ENCODE measurements at regions not wholly inside any gene's neighbourhood (a gene's known extent, or its start where the extent isn't known, plus 50 kb on each side); places are given as distances from the start of the nearest gene placed in this dataset.
"Not testable (repeated sequence)": the region's sequence is repeated elsewhere in the genome, so short reads cannot be mapped to it uniquely, and the experiment has no call there.

DNA sequence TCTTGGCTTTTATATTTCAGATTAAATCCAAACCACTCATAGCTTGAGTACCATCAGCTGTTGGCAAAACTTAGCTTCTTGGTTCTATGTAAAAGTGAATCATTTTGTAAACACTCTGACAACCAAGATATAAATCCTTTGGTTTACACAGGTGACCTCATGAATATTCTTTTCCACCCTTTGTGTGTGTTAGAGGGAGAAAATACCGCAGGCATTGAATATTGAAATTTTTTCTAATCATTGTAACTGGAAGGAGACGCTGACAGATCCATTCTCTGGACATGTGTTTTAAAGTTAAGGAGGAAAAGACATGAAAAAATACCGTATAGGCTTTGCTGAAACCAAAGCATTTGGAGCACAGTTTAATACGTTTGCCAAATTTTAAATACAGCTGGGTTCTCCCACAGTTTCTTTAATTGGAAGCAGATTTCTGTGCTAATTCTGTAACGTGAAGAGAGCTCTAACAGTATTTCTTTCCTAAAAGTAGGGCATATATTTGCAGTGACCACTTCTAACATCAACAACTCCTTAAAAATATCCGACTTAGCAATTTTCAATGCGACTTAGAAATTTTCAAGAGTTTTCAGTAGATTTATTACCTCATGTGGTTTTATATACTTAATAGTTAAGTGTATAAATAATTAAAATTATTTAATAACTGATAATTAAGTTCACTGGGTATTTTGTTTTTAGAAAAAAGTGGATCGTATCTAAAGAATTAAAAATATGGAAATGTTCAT is 388.2 kb downstream of the USP25 start:
- no peak for DNase-seq

DNA sequence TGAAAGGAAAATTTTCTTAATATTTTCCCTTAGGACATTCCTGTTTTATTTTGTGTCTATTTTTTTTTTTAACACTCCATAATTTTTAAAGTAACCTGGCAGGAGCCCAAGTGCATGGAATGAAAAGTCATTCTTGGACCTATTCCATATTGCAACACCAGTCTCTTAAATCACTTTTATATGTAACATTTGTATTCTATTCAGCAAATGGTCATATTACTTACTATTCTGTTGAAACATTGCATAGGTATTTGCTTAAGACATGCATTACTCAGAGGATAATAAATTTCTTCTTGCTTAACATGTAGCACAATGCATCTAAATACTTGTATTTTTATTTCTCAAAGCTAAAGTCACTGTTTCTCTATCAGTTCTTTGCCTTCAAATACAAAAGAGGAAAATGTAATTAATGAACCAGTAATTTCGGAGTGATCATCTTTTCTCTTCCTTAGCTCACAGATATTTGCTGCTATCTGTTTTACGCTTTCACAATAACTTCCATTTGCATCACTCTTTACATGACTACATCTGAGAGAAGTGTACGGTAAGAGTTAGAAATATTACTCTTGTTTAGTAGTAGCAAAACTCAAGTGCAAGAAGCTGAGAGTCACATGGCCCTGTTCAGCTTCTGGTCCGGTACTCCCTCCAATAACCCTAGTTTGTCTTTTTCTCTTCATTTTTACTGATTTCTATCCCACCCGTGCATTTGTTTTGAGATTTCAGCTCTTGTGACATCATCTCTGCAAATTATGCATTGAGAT is 394.8 kb downstream of the USP25 start:
- DNase-seq, result no peak

- no peak for DNase-seq
These were observed 395.5 kb downstream of the USP25 start for GRCh38 chr21:16125274-16125673.

DNA sequence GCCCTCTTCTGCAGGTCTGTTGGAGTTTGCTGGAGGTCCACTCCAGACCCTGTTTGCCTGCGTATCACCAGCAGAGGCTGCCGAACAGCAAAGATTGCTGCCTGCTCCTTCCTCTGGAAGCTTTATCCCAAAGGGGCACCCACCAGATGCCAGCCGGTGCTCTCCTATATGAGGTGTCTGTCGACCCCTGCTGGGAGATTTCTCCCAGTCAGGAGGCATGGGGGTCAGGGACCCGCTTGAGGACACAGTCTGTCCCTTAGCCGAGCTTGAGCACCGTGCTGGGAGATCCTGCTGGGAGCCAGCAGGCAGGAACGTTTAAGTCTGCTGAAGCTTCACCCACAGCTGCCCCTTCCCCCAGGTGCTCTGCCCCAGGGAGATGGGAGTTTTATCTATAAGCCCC is 402.7 kb downstream of the USP25 start:
- DNase-seq, result not testable (repeated sequence)

DNA sequence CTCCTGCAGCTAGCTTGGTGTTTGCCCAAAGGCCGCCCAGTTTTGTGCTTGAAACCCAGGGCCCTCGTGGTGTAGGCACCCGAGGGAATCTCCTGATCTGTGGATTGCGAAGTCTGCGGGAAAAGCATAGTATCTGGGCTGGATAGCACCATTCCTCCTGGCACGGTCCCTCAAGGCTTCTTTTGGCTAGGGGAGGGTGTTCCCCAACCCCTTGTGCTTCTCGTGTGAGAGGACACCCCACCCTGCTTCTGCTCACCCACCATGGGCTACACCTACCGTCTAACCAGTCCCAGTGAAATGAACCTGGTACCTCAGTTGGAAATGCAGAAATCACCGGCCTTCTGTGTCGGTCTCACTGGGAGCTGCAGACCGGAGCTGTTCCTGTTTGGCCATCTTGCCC is 403.5 kb downstream of the USP25 start:
- DNase-seq, result no peak

DNA sequence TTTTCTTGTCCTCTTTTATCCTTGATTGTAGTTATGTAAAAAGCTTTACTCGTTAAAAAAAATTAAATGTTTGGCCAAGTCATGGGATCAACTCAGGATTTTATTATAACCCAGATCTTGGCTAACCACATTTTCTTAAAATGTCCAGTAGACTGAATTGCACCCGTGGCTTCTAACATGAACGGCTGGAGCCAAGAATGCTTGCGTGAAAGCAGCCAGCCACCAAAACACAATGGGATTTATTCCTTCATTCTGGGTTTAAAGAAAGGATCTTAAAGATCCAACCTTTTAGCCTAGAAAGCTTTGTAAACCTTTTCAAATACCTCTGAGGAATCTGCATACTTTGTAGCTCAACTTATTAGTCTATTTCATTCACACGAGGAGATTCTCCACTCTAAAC is 404.4 kb downstream of the USP25 start:
- no peak for DNase-seq

DNA sequence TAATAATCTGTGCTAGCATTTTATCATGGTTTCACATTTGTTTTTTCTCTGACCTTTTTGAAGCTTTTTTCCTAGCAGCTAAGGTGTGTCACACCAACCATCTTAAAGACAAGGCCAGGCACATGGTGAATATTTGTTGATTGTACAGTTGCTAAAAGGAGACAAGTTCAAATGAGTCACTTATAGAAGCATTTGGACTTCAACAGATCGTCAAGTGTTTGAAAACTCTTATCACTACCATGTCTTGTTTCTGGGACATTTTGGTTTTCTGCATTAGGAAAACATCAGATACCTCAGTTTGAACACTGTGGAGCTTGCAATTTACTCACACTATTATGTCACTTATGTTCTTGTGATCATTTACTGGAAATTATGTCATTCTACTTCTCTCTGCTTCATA is 407.3 kb downstream of the USP25 start:
- DNase-seq, result no peak

- no peak for DNase-seq
These were observed 415.3 kb downstream of the USP25 start for GRCh38 chr21:16145052-16145451.

- no peak for DNase-seq
These were observed 415.7 kb downstream of the USP25 start for GRCh38 chr21:16145479-16145878.

DNA sequence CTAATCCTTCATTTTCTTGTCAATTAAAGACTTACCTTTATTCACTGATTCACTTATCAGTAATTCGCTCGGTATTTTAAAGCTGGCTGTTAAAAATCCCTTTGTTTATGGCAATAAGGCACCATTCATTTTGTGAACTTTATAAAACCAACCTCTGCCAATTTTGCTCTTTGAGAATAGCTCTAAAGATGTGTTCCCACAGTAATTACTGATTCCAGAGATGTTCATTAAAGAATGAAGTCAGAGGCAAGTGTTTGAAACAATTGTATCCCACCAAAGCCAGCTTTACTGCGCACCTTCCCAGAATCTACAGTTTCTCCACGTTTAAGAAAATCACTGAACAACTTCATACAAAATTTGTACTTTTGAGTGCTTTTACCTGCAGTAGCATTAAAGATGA is 424.5 kb downstream of the USP25 start:
- DNase-seq, result no peak

DNA sequence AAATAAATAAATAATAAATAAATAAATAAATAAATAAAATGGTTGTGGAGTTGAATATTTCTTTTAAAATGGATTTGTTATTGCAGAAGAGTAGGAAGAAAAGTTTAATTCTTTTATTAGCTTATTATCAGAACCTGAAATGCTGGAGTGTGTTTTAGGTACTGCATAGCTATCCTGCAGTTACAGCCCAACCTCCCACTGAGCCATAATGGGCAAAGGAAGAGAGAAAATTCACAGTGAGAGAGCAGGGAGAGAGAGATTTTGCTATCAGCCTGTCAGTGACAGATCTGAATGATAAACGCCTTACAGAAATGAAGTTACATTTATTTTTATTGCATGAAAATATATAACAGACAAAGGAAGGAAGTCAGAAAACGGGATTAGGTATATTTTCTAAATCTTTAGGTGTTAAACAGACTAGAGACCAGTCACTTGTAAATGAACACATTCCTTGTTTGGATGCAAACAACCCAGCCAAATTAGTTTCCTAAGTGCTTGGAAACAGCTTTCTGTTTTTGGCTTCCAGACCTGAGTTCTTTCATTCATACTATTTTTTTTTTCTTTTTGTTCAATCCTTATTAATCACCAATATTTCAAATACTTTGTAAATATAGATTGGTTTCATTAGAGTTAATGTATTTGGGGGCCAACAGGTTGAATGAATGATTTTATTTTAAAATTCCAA is 425.3 kb downstream of the USP25 start:
- DNase-seq, result no peak

DNA sequence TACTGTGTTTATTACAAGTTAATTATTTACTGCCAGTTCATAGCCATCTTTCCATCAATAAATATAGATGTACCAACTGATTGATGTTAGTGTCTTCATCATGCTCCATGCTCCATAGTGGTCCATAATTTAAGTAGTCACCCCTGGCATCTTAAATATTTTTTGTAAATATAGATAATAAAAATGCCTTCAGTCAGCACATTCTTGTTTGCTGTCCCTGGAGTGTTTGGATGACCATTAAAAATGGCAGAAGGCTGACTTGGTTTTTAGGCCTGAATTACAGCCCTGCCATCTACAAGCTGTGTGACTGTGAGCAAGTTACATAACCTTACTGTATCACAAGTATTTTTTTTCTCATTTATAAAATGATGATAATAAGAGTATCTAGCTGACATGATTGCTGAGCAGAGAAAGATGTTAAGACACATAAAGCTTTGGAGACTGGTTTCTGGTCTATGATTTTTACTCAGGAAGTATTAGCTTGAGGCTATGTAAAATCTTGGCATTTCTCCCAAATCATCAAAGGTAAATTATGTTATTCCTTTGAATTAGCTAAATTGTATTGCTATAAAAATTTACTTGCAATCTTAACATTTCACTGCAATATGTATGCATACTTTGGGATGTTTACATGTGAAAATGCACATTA is 427.2 kb downstream of the USP25 start:
- DNase-seq, result no peak

DNA sequence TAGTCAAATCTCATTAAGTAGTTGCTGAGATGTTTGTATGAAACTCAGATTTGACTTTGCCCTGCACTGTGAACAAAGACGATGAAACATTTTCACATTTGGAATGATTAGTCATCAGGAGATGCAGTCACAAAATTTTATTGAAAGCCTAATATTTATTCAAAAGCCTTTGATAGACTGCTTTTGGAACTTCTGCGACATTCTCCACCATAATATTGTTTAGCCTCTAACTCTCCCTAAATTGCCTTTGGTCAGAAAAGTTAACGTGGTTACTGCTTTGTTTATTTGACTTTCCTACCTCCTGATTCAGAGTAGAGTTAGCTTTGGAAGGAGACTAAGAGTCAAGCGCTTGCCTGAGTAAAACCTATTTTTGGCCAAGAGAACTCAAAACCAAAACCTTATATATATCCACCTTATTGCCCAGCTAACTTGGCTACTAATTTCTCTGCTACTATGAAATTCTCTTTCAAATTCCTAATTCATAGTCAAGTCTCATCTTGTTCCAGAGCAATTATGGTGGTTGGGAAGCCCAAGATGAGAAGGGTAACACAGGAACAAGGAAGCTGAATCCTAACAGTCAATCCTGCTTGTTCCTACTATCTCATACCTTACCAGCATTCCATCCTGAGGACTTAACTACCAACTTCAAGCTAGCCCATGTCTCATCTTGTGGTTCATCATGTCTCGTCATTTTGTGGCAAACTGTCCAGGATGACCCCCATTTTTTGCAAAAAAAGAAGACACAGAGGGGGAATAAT is 429.6 kb downstream of the USP25 start:
- no peak for DNase-seq

DNA sequence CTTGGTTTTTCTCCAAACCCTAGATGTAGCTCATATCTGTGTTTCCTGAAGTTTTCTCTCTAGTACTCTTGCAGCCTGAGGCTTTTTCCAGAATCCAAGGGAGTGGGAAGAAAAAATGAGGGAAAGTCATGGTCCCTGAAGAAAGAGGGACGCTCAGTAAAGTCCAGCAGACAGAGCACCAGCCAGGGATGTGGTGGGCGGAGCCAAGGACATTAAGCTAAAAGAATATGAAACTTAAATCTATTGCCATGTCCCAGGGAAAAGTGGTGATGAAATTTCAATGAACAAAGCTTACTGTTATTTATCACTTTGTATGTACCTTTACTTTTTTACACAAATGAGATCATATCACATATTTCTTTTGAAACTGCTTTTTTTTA is 430.2 kb downstream of the USP25 start:
- no peak for DNase-seq

DNA sequence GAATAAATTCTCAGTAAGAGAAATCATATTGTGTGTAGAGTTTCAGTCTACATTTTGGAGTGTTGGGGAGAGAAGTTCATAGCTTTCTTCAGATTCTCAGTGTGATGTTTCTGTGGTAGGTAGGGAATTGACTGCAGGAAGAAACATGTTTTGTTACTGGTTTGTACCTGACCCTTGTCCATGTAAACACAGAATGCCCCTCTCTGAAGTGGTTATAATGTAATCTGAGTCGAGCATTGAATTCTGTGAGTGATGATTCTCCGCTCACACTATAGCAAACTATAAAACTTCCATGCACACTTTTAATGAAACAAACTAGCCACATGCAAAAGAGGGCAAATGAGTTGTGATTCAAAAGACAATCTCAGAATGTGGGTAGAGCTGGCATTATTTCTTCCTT is 433.2 kb downstream of the USP25 start:
- no peak for DNase-seq

- no peak for DNase-seq
These were observed 439.3 kb downstream of the USP25 start for GRCh38 chr21:16169102-16169511.

GRCh38 chr21:16169779-16170178 is 440.0 kb downstream of the USP25 start:
- no peak for DNase-seq

GRCh38 chr21:16176570-16176969 is 446.8 kb downstream of the USP25 start:
- no peak for DNase-seq

DNA sequence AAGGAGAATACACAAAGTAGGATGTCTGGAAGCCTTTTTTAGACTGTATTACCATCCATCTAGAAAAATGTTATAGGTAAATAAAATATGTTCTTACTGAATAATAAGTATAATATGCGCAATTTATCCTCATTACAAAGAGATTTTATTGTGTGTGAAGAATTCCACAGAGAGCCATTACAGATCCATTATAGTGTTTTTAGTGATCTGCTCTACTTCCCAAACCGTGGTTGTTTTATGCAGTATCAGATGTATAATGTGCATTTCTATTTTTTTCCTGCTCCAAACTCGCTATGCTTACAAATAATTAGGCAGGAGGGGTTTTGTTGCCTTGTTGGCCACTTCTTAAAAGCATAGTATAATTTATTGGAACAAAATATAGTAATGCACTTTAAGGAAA is 447.8 kb downstream of the USP25 start:
- DNase-seq, result no peak

GRCh38 chr21:16179773-16180172 is 450.0 kb downstream of the USP25 start:
- no peak for DNase-seq

- no peak for DNase-seq
These were observed 450.8 kb downstream of the USP25 start for GRCh38 chr21:16180614-16181013.

DNA sequence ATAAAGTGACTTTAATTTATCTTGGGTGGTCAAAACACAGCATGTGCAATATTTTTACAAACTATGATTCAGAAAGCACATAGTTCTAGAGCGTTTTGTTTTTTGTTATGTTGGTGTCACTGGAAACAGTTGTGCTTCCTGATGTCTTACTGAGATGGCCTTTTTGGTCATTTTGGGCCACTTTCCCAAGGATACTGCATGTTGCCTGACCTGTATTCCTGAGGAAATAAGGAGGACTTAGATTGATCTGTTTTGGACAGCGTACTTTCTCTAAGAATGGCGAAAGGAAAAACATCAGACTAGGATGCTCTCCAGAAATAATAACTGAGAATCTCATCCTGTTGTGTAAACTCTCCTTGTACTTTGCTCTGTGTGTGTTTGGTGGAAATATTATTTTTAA is 451.2 kb downstream of the USP25 start:
- DNase-seq, result no peak

DNA sequence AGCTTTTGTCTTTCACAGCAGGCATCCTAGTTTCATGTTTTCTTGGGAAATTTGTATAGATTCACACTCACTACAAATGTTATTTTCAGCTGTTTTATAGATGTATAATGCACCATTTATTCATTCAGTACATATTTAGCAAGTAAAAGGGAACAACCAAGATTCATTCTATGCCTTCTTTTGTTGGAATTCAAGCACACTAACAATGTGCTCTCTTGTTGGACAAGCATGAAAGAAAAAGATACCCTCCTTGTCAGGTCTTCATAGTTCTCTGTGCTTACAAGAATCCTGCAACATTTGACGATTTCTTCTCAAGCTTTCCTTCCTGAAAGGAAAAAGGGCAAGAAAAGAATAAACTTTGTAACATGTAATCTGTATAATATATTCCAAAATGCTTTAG is 456.0 kb downstream of the USP25 start:
- no peak for DNase-seq
